Liver (tissue), 7 donors: ENCODE measurements at regions not wholly inside any gene's neighbourhood (a gene's known extent, or its start where the extent isn't known, plus 50 kb on each side); places are given as distances from the start of the nearest gene placed in this dataset.
"Not testable (repeated sequence)": the region's sequence is repeated elsewhere in the genome, so short reads cannot be mapped to it uniquely, and the experiment has no call there.

Experiments used
- DNase-seq: peaks from one replicate; pipeline ENCODE4 v3.0.0-alpha.2; 2017; ENCODE audit warnings: low spot score
- H3K27ac ChIP-seq, 2 donors: one replicate each; pipeline ENCODE4 v1.7.0; 2013; ENCODE audit warnings: inconsistent platforms in 2 of 2, low read length in 2 of 2, control low read depth in 1 of 2, low read depth in 1 of 2, mild to moderate bottlenecking in 1 of 2
- H3K27me3 ChIP-seq, 4 donors: one replicate each; pipeline versions ENCODE4 v1.6.1 to v1.7.0; 2013; ENCODE audit warnings: low read length in 3 of 4, inconsistent platforms in 1 of 4, mild to moderate bottlenecking in 1 of 4, moderate library complexity in 1 of 4; ENCODE audit not compliant: control insufficient read depth in 4 of 4, insufficient read depth in 4 of 4
- H3K36me3 ChIP-seq, 4 donors: one replicate each; pipeline versions ENCODE4 v1.6.1 to v1.7.0; 2013; ENCODE audit warnings: low read length in 3 of 4, mild to moderate bottlenecking in 3 of 4, low read depth in 1 of 4, moderate library complexity in 1 of 4; ENCODE audit not compliant: control insufficient read depth in 4 of 4, insufficient read depth in 3 of 4
- H3K4me1 ChIP-seq, 4 donors: one replicate each; pipeline versions ENCODE4 v1.6.1 to v1.7.0; 2013; ENCODE audit warnings: low read length in 3 of 4, mild to moderate bottlenecking in 3 of 4, moderate library complexity in 1 of 4; ENCODE audit not compliant: control insufficient read depth in 4 of 4, insufficient read depth in 4 of 4
- H3K4me3 ChIP-seq, 3 donors: one replicate each; pipeline versions ENCODE4 v1.6.1 to v1.7.0; 2013; ENCODE audit warnings: low read length in 3 of 3, control low read depth in 1 of 3, low read depth in 1 of 3, mild to moderate bottlenecking in 1 of 3
- H3K9ac ChIP-seq, 2 donors: one replicate each; pipeline ENCODE4 v1.7.0; 2013; ENCODE audit warnings: low read length in 2 of 2, mild to moderate bottlenecking in 2 of 2, moderate library complexity in 2 of 2, control low read depth in 1 of 2, low read depth in 1 of 2
- H3K9me3 ChIP-seq, 4 donors: one replicate each; pipeline versions ENCODE4 v1.6.1 to v1.7.0; 2013; ENCODE audit warnings: low read length in 3 of 4; ENCODE audit not compliant: control insufficient read depth in 4 of 4
- HNF4A ChIP-seq, 2 donors: conservative IDR thresholded peaks; 2 replicates each; pipeline ENCODE4 v1.6.1; 2016; ENCODE audit warnings: antibody characterized with exemption in 2 of 2, mild to moderate bottlenecking in 2 of 2
- RAD21 ChIP-seq, 2 donors: IDR thresholded peaks; 2 replicates each; pipeline ENCODE4 v1.6.1; 2016; ENCODE audit warnings: antibody characterized with exemption in 2 of 2, mild to moderate bottlenecking in 2 of 2
- YY1 ChIP-seq: IDR thresholded peaks from 2 replicates; pipeline ENCODE4 v1.6.1; 2016; ENCODE audit warnings: antibody characterized with exemption, mild to moderate bottlenecking
- WGBS: extraction: QIAGEN DNeasy Blood & Tissue Kit; methylation state at CpG from one replicate; pipeline ENCODE4 v1.1.7; 2013; 5-methylcytosine and 5-hydroxymethylcytosine counted together
- donor health status: healthy.
- donor health status: healthy.
- donor health status: healthy.
- donor health status: healthy.

DNA sequence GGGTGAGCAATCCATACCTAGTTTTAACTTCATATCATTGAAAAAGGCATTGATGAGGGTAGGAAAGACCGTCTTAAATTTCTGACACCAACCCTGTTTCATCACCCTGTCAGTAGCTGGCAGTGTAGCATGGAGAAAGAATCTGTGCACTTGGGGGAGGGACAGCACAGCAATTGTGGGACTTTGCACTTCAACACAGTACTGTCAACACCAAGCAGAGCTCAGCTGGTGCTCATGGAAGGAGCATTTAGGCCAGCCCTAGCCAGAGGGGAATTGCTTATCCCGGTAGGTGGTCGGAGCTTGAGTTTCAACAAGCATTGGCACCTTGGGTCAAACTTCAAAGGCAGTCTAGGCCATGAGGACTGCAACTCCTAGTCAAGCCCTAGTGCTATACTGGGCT lies 281.6 kb upstream of the TGIF2LY start:
- not testable (repeated sequence) for H3K9ac ChIP-seq, H3K27me3 ChIP-seq, H3K36me3 ChIP-seq, H3K4me1 ChIP-seq, H3K9me3 ChIP-seq, DNase-seq, H3K4me3 ChIP-seq, H3K27ac ChIP-seq
- peak; percentile 12 for TF ChIP-seq YY1
- TF ChIP-seq RAD21 (IDR thresholded peaks at IDR 0.05) = peak in 1 of 2 donors; percentile 48
- TF ChIP-seq HNF4A (conservative IDR thresholded peaks at IDR 0.05) = peak in 1 of 2 donors; percentile 68
- 26% methylated on average over 3 of the region's 3 CpGs for WGBS

DNA sequence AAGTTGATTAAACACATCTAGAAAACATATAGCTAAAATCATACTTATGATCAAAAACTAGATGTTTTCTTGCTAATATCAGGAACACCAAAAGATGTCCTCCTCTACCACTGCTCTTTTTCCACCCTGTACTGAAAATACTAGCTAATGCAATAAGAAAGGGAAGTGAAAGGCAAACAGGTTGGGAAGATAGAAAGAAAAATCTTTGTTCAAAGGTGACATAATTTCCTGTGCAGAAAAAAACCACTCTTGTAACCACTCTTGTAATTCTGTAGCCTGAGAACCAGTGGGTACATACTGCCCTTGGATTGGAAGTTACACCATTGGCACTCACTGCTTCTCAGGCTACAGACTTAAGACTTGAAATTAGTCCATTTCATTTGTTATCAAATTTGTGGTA lies 258.9 kb upstream of the TGIF2LY start:
- not testable (repeated sequence) for H3K9me3 ChIP-seq, H3K36me3 ChIP-seq, H3K27ac ChIP-seq, H3K27me3 ChIP-seq, H3K9ac ChIP-seq, DNase-seq, H3K4me3 ChIP-seq, H3K4me1 ChIP-seq

GRCh38 chrY:3367535-3367934 lies 211.3 kb upstream of the TGIF2LY start:
- not testable (repeated sequence) for H3K4me3 ChIP-seq, H3K27ac ChIP-seq, DNase-seq, H3K4me1 ChIP-seq, H3K9ac ChIP-seq, H3K27me3 ChIP-seq, H3K36me3 ChIP-seq, H3K9me3 ChIP-seq

DNA sequence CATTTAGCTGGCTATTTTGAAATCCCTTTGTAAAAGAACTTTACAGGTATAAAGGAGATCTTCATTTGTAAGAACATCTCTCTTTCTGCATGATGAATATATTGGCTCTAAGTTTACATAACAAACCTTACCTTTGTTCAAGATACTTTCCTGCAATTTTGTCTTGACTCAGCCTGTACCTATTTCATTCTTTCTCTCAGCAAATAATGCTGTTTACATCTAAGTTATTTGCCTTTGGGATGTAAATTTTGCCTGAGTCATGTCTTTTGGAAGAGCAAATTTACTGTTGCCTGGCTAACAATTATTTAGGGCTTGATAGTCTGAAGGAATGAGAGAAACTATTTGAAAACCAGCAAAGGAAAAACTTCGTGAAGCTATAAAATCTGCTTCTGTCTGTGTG lies 210.4 kb upstream of the TGIF2LY start:
- H3K36me3 ChIP-seq, H3K4me3 ChIP-seq, H3K4me1 ChIP-seq, H3K27ac ChIP-seq, H3K9ac ChIP-seq, DNase-seq, H3K27me3 ChIP-seq, H3K9me3 ChIP-seq: not testable (repeated sequence)
- WGBS = 26% methylated on average over 1 of the region's 1 CpG

- not testable (repeated sequence) for H3K4me1 ChIP-seq, H3K36me3 ChIP-seq, H3K9me3 ChIP-seq, H3K27ac ChIP-seq, H3K4me3 ChIP-seq, H3K9ac ChIP-seq, DNase-seq, H3K27me3 ChIP-seq
- WGBS = 94% methylated on average over 5 of the region's 5 CpGs
These were observed 187.4 kb upstream of the TGIF2LY start for GRCh38 chrY:3391508-3391907.

GRCh38 chrY:3404241-3404640 lies 174.6 kb upstream of the TGIF2LY start:
- not testable (repeated sequence) for DNase-seq, H3K27ac ChIP-seq, H3K36me3 ChIP-seq, H3K27me3 ChIP-seq, H3K4me3 ChIP-seq, H3K9me3 ChIP-seq, H3K4me1 ChIP-seq, H3K9ac ChIP-seq
- WGBS = 57% methylated on average over 3 of the region's 3 CpGs
